ENCODE measurements at regions not wholly inside any gene's neighbourhood (a gene's known extent, or its start where the extent isn't known, plus 50 kb on each side); places are given as distances from the start of the nearest gene placed in this dataset.

DNA sequence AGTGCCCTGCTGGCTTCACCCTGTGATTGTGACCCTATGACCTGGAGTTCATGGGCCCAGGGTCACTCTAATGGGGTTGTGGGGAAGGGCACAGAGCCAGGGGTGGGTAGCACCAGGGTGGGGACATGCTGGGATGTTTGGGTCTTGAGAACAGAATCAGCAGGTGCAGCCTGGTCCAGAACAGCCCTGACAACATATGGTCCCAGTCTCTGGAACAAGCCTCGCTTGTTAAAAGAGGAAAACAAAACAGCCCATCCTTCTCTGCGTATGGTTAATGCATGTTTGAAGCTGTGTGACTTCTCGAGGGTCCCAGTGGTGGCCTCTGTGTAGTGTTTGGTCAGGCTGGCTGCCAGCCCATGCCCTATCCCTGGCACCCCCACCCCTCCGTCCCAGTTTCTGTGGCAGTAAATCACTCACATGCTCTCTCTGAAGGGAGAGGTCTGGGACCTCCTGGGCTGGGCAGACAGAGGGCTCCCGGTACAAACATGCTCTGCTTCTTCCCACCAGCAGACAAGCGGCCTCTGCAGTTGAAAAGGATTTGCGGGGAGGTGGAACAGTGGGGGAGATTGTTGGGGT, 79.4 kb downstream of the FAM241B start:
- Histone ChIP-seq H3K27me3 (ENCODE audit: insufficient read depth, low read length) (no peaks in the 10 kb centered on the region), H3K79me1 (ENCODE audit: insufficient read depth, low read depth, low read length, poor library complexity, severe bottlenecking) (no peaks in the 10 kb centered on the region), H2BK15ac (ENCODE audit: low read depth, low read length) (no peak overlapping the region), H2BK20ac (ENCODE audit: low read depth, low read length, poor library complexity, severe bottlenecking) (no peak overlapping the region), H3K79me2 (ENCODE audit: insufficient read depth, low read length) (no peaks in the 10 kb centered on the region), H2BK5ac (ENCODE audit: insufficient read length, low read length) (no peak overlapping the region), H2BK120ac (ENCODE audit: low read depth, low read length, poor library complexity, severe bottlenecking) (no peak overlapping the region), H2AFZ (ENCODE audit: low read length) (no peak overlapping the region), H3K23me2 (ENCODE audit: insufficient read length, low read depth, low read length, poor library complexity, severe bottlenecking) (no peaks in the 10 kb centered on the region), H3T11ph (ENCODE audit: low read length) (no peak overlapping the region), H3K56ac (ENCODE audit: insufficient read length, low read depth, low read length) (no peak overlapping the region), H3K14ac (ENCODE audit: insufficient read depth, low read length) (no peak overlapping the region), H3K23ac (ENCODE audit: insufficient read length, low read depth, low read length) (no peak overlapping the region), H4K20me1 (ENCODE audit: control insufficient read depth, insufficient read depth, insufficient read length) (no peaks in the 10 kb centered on the region), H3K4ac (ENCODE audit: low read depth, low read length) (no peak overlapping the region), H3K9me3 (ENCODE audit: control insufficient read depth, low read depth, low read length) (no peaks in the 10 kb centered on the region), H2BK12ac (ENCODE audit: insufficient read length, low read depth, low read length) (no peak overlapping the region), H3K27ac (ENCODE audit: insufficient read length, low read depth, low read length) (no peak overlapping the region), H4K91ac (ENCODE audit: insufficient read length, low read depth, low read length) (no peak overlapping the region), H4K5ac (ENCODE audit: insufficient read length, low read depth, low read length) (no peak overlapping the region), H3K18ac (ENCODE audit: insufficient read length, low read depth, low read length) (no peak overlapping the region), H4K8ac (replicated peaks; ENCODE audit: insufficient read length, low read depth, low read length) (no peak overlapping the region), H3K4me1 (ENCODE audit: insufficient read depth, low read length) (peaks cover 4% of the 10 kb centered on the region; the same call in 1 of the 2 replicates), H2AK5ac (ENCODE audit: insufficient read length, low read length) (no peak overlapping the region), H3K4me2 (ENCODE audit: insufficient read depth, insufficient read length, low read length) (no peak overlapping the region), H3K9ac (ENCODE audit: extremely low read depth, insufficient read length, low read length) (no peak overlapping the region)
- Mint-ChIP-seq H3K4me3 (no peak overlapping the region), H3K36me3 (ENCODE audit: insufficient read depth in 1 of 3, low read depth in 3 of 3) (peaks cover 0 to 14% (median 2%) of the 10 kb centered on the region in 3 experiments; a peak in 5 of 7 replicates), H3K4me1 (peaks cover 14 to 17% of the 10 kb centered on the region in 2 experiments), H3K27me3 (ENCODE audit: low read depth) (peaks cover 23% of the 10 kb centered on the region), H3K27ac (peak overlapping the region in 2 of 3 experiments; percentile 32 to 63; a peak in 2 of 7 replicates), H3K9me3 (peaks cover 15 to 16% of the 10 kb centered on the region in 2 experiments)
- no peak for DNase-seq
- TF ChIP-seq, protein P1, sequence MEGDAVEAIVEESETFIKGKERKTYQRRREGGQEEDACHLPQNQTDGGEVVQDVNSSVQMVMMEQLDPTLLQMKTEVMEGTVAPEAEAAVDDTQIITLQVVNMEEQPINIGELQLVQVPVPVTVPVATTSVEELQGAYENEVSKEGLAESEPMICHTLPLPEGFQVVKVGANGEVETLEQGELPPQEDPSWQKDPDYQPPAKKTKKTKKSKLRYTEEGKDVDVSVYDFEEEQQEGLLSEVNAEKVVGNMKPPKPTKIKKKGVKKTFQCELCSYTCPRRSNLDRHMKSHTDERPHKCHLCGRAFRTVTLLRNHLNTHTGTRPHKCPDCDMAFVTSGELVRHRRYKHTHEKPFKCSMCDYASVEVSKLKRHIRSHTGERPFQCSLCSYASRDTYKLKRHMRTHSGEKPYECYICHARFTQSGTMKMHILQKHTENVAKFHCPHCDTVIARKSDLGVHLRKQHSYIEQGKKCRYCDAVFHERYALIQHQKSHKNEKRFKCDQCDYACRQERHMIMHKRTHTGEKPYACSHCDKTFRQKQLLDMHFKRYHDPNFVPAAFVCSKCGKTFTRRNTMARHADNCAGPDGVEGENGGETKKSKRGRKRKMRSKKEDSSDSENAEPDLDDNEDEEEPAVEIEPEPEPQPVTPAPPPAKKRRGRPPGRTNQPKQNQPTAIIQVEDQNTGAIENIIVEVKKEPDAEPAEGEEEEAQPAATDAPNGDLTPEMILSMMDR (conservative IDR thresholded peaks at IDR 0.05), result no peak
- WGBS (ENCODE audit: extremely low coverage, insufficient read length, low lambda C conversion rate), result no CpG with 5 or more reads among the region's 7 CpGs

All from H9 (cell line).